ENCODE measurements at regions not wholly inside any gene's neighbourhood (a gene's known extent, or its start where the extent isn't known, plus 50 kb on each side); places are given as distances from the start of the nearest gene placed in this dataset.
A peak's percentile ranks its signal among the peaks of the same experiment; 100 is the strongest.

GRCh38 chr22:48713272-48714205, 1114.1 kb downstream of the BRD1 start:
- DNase-seq: no peak

DNA sequence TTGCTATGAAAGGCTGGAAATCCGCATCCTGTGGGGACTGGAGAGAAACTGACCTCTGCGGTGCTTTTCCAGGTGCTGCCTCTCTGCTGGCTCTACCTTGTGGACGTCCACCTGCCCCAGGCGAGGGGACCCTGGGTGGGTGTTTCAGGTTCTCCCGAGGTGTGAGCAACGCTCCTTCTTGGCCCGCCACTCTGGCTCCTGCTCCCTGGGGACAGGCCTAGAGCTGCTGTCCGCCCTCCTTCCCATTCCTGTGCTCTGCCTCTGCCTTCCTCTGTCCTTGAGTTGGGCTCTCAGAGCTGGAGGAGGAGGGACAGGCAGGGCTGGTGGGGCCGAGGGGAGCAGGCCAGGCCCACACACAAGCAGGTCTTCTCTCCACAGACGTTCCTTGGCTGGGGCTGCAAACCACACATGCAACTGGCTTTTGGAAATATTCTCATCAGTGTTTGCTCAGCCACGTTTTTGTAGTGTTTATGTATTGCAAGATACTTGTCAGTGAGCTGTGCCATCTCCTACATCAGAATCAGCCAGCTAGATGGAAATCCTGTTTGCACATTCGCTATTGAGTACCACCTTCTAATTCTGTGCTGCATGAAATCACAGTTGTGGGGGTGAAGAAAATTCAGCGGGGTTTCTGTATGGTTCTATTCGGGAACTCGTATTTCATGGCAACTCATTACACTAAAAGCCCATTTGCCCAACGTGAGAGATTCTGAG, 1115.0 kb downstream of the BRD1 start:
- no peak for DNase-seq

DNA sequence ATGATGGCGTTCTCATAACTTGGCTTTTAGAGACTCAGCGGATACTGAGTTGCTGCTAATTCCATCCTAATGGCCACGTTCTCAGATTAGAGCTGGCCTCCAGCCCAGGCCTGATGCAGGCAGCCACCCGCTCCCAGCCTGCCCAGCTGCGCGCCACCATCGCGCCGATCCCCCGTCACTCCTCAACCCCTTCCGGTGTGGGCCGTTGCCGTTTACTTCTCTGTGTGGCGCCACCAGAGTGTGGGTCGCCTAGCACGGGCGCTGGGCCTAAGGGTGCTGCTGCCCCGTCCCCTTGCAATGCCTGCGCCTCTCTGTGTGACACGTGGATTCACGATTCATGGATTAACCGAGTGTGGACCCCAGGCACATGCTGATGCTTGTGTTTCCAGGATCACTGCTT, 1116.0 kb downstream of the BRD1 start:
- DNase-seq: no peak

- no peak for DNase-seq
Observed at GRCh38 chr22:48711031-48711431, 1116.6 kb downstream of the BRD1 start.

DNA sequence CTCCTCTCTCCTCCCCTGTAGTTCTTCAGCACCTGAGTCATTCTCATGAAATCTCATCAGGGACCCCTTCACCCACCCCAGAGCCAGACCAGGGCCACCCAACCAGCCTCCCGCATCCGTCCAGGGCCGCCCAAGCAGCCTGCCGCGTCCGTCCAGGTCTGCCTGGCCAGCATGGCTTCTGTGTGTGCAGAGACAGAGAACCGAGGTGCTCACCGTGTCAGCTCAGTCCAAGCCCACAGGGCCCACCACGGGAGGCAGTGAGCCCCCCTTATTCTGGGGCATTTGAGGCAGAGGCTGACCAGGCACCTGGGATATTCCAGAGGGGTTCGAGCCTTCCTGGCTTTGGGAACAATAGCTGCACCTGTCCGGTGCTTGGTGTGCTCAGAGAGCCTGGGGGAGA, 1117.3 kb downstream of the BRD1 start:
- DNase-seq: no peak

- no peak for DNase-seq
Observed at GRCh38 chr22:48709976-48710375, 1117.7 kb downstream of the BRD1 start.

DNA sequence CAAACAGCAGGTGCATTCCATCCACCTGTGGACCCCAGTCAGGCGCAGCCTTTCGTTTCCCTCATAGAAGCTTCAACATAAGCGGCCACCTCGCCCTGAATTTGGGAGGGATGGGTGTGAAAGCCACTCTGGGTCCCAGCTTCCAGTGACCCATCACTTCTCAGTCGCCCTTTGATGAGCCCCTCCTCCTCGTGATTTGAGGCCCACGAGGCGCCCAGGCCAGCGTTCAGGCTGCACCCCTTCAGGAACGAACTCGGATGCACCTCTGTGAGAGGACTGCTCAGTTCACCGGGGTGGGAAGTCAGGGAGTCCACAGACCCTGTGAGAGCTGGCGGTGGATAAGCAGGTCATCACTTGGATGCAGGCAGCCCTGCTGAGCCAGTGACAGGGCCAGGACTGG, 1118.2 kb downstream of the BRD1 start:
- DNase-seq: no peak

- DNase-seq: no peak
Observed at GRCh38 chr22:48708558-48709245, 1119.0 kb downstream of the BRD1 start.

- DNase-seq: no peak
Observed at GRCh38 chr22:48707763-48708557, 1119.7 kb downstream of the BRD1 start.

DNA sequence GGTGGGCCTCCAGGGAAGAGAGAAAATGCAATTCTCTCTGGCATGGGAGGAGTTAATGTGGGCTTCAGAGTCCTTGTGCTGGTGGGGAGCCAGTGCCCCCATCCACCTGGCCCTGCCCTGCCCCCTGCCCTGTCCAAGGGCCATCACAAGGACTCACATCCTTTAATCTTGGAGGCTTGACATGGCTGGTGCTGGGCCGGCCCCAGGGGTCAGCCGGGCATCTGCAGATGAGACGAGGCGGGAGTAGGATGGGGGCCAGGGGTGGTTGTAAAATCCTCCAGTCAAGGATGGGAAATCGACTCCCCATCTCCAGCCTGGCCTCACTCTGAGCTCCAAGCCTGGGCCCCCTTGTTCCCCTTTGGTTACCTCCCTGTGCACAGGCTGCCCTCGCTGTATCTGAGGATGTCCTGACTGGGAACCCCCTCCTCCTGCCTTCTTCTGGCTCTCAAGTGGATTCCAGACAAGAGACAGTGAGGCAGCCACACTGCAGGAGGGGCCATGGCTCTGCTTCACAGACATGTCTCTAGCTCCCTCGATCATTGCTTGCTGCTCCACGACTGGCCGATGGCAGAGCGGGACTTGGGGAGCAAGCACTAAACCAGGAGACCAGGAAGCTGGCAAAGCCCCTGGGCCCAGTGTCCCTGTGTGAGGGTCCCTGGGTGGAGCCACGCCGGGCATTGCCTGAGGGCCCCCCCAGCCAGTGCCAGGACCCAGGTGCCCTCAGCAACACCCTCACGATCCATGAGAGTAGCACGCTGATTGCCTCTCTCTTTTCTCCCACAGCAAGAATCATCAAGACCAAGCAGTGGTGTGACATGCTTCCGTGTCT, 1120.5 kb downstream of the BRD1 start:
- DNase-seq: no peak

GRCh38 chr22:48705917-48706605, 1121.6 kb downstream of the BRD1 start:
- no peak for DNase-seq

- DNase-seq: no peak
Observed at GRCh38 chr22:48705159-48705916, 1122.3 kb downstream of the BRD1 start.

DNA sequence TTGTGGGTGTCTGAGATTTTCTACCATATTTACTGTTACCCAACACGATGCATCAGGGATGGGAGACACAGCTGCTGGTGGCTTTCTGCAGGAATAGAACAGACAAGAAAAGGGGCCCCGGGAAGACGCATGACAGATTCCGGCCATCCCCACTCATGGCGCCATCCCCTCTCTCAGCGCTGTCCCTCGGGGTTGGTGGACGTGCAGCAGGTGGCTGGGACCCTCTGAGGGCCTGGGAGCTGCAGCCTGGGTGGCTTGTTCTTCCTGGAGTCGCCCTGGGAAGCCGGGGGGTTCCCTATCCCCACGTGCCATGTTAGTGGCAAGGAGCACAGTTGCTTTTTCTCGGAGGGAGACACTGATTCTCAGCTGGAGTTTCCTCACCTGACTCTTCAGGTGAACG, 1123.3 kb downstream of the BRD1 start:
- no peak for DNase-seq

GRCh38 chr22:48703265-48703941, 1124.3 kb downstream of the BRD1 start:
- DNase-seq: peak in 5 of 56 donors; percentile 14 to 40 (median 34)

- DNase-seq: peak; percentile 8 to 89 (median 75)
Observed at GRCh38 chr22:48702573-48703264, 1125.0 kb downstream of the BRD1 start.

DNA sequence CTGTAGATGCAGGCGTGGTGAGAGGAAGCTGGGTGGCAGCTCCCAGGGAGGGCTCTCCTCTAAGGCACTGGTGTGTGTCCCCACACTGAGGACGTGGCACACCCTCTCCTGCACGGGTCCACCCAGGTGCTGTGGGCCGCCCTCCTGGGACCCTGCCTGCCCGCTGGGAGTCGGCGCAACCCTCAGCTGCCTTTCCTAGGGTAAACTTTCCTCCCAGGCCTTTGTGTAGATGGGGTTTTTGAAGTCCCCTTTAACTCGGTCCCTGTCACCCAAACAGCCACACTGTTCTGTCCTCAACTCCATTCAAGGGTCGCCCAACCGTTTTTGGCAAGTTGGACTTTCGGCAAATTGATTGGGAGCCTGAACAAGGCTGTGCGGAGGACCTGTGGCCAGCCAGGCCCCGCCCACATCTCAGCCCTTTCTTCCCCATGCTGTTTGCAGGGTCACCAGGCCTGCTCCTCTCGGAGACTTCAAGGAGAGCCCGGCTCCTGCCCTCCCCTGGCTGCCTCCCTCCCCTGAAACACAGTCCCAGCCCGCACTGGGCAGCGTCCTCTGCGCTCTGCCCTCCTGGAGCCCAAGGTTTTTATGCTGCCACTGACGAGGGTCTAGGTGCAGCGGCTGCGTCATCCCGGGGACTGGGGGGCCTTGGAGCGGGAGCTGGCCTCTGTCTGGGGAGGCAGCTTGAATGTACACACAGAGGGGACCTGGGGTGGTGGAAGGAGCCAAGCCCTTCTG, 1126.2 kb downstream of the BRD1 start:
- DNase-seq: peak in 2 of 56 donors; percentile 19 to 25
